Stimulated activated memory B cell treated with anti-CD40 and anti-IgM and Interleukin-4, amounts not matched to agents 10 μg/mL and 1 μg/mL and 100 μg/mL, for 72 hours (primary cell): ENCODE measurements at regions not wholly inside any gene's neighbourhood (a gene's known extent, or its start where the extent isn't known, plus 50 kb on each side); places are given as distances from the start of the nearest gene placed in this dataset.

Source experiments
- ATAC-seq: fragments of 150-1000 bp; cut with Tn5 transposase; 2 replicates; pipeline ENCODE4 v1.10.0; 2021
- H3K27ac Mint-ChIP-seq: one replicate; pipeline ENCODE4 v1.8.0; 2022; ENCODE audit warnings: mild to moderate bottlenecking, mixed read lengths
- H3K27me3 Mint-ChIP-seq: one replicate; pipeline ENCODE4 v1.8.0; 2022; ENCODE audit warnings: mixed read lengths
- H3K36me3 Mint-ChIP-seq: one replicate; pipeline ENCODE4 v1.8.0; 2022; ENCODE audit warnings: mixed read lengths
- H3K4me1 Mint-ChIP-seq: one replicate; pipeline ENCODE4 v1.8.0; 2022; ENCODE audit warnings: mixed read lengths
- H3K4me3 Mint-ChIP-seq: one replicate; pipeline ENCODE4 v1.8.0; 2022; ENCODE audit warnings: mild to moderate bottlenecking, moderate library complexity, mixed read lengths
- H3K9me3 Mint-ChIP-seq: one replicate; pipeline ENCODE4 v1.8.0; 2022; ENCODE audit warnings: mixed read lengths

GRCh38 chr10:63878428-63878827 is 357.2 kb downstream of the REEP3 start:
- no peaks in the 10 kb centered on the region for H3K36me3 Mint-ChIP-seq
- no peaks in the 10 kb centered on the region for H3K4me1 Mint-ChIP-seq
- H3K27me3 Mint-ChIP-seq, result peaks cover 28% of the 10 kb centered on the region
- no peak overlapping the region for H3K4me3 Mint-ChIP-seq
- no peak overlapping the region for H3K27ac Mint-ChIP-seq
- ATAC-seq, result no peak
- peaks cover 10% of the 10 kb centered on the region for H3K9me3 Mint-ChIP-seq

DNA sequence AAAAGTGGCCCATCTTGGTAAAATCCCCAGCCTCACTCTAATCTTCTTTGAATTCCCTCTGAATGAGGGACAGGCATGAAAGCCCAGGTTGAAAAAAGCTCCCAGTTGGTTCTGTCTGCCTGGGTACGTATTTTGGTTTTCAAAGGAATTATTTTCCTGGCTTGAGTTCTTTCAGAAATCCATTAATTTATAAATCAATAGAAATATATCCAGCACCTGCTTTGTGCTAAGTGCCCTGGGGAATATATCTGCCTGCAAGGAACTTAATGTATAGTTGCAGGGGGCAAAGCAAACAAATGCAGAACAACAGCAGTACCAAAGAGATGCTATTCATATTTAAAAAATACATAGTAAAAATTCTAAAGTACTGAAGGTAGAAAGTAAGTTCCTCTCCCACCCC is 362.7 kb downstream of the REEP3 start:
- no peak for ATAC-seq
- H3K27ac Mint-ChIP-seq, result no peak overlapping the region
- H3K4me1 Mint-ChIP-seq, result no peaks in the 10 kb centered on the region
- H3K9me3 Mint-ChIP-seq, result peaks cover 10% of the 10 kb centered on the region
- H3K27me3 Mint-ChIP-seq, result peaks cover 28% of the 10 kb centered on the region
- no peak overlapping the region for H3K4me3 Mint-ChIP-seq
- no peaks in the 10 kb centered on the region for H3K36me3 Mint-ChIP-seq

DNA sequence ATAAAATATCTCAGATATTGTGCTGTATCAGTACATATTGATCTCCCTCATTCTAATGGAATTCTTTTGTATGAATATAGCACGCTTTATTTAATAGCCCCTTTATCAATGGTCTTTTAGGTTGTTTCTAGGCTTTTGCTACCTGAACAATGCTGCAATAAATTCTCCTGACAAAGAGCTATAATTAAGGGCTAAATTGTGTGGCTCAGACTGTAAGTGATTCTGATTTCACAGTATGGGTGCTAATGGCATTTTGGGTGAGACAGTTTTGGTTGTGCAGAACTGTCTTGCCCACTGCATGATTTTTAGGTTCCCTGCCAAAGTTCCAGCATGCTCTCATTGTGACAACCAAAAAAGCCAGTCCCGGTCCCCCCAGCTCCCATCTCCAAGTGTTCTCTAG is 363.2 kb downstream of the REEP3 start:
- Mint-ChIP-seq H3K27me3 (peaks cover 27% of the 10 kb centered on the region), H3K4me3 (no peak overlapping the region), H3K36me3 (no peaks in the 10 kb centered on the region), H3K27ac (no peak overlapping the region), H3K9me3 (peaks cover 10% of the 10 kb centered on the region), H3K4me1 (no peaks in the 10 kb centered on the region)
- no peak for ATAC-seq

GRCh38 chr10:63885156-63885555 is 364.0 kb downstream of the REEP3 start:
- H3K27ac Mint-ChIP-seq, result no peak overlapping the region
- H3K27me3 Mint-ChIP-seq, result peaks cover 20% of the 10 kb centered on the region
- H3K36me3 Mint-ChIP-seq, result no peaks in the 10 kb centered on the region
- H3K9me3 Mint-ChIP-seq, result peaks cover 10% of the 10 kb centered on the region
- H3K4me3 Mint-ChIP-seq, result no peak overlapping the region
- no peak for ATAC-seq
- no peaks in the 10 kb centered on the region for H3K4me1 Mint-ChIP-seq

- H3K27ac Mint-ChIP-seq, result no peak overlapping the region
- ATAC-seq, result no peak
- H3K9me3 Mint-ChIP-seq, result no peaks in the 10 kb centered on the region
- peaks cover 7% of the 10 kb centered on the region for H3K27me3 Mint-ChIP-seq
- no peaks in the 10 kb centered on the region for H3K36me3 Mint-ChIP-seq
- H3K4me3 Mint-ChIP-seq, result no peak overlapping the region
- H3K4me1 Mint-ChIP-seq, result no peaks in the 10 kb centered on the region
These were observed 365.3 kb downstream of the REEP3 start for GRCh38 chr10:63886281-63887022.

DNA sequence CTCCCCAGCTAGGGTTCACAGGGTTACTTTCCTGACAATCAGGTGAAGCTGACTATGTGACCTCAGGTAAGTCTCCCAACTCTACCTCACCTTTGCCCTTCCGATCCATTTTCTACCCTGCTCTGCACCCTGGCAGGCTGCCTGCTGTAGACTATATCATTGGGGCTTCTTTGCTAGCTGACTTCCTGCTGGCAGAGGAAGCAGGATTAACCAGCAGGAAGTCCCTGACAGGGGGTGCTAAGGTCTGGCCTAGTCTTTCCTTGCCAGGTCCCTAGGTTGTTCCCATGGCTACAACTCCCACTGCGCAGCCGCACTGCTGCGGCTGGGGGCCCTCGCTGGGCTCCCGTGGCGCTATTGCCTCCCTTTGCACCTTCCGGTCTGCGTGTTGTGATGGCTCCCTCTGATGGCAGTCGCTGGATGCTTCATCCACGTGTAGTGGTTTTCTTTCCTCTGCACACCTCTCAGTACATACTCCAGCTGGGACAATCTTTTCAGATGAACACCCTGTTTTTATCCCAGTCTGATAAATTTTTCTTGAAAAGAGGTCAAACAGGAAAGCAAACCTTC is 365.9 kb downstream of the REEP3 start:
- Mint-ChIP-seq H3K4me3 (no peak overlapping the region), H3K27me3 (peaks cover under 1% of the 10 kb centered on the region), H3K4me1 (no peaks in the 10 kb centered on the region), H3K36me3 (no peaks in the 10 kb centered on the region), H3K27ac (no peak overlapping the region), H3K9me3 (no peaks in the 10 kb centered on the region)
- no peak for ATAC-seq

DNA sequence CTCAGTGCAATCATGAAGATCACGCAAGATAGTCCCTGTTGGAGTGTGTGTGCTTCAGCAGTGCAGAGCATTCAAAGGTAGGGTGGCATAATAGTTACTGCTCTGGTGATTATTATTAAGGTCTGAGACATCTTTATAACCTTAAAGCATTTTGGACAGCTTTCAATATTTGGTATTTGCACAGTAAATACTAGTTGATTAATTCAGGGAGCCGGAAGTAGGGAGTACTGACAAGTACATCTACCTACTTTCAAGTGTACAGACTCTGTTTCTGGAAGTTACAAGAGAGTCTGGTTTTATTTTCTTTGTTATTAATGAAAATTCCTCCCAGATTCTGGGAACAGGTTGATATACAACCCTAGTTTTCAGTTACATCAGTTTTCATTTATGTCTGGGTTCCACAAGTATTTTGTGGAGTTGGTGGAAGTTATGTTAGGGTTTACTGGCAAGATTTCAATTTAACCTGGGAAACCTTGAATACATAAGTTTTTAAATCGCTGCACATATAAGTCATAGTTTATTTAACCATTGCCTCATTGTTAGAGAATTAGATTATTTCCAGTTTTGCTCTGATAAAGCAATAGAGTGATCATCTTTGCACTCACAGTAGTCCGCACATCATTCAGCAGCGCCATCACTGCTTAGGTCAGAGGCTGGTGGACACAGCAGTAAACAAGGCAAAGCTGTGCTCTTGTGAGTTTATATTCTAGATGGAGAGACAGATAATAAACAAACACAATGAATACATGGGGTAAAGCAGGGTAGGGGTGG is 366.6 kb downstream of the REEP3 start:
- no peaks in the 10 kb centered on the region for H3K36me3 Mint-ChIP-seq
- H3K4me1 Mint-ChIP-seq, result no peaks in the 10 kb centered on the region
- no peak overlapping the region for H3K27ac Mint-ChIP-seq
- H3K9me3 Mint-ChIP-seq, result no peaks in the 10 kb centered on the region
- H3K27me3 Mint-ChIP-seq, result no peaks in the 10 kb centered on the region
- H3K4me3 Mint-ChIP-seq, result no peak overlapping the region
- ATAC-seq, result no peak

GRCh38 chr10:63889803-63890202 is 368.6 kb downstream of the REEP3 start:
- ATAC-seq, result no peak
- H3K9me3 Mint-ChIP-seq, result no peaks in the 10 kb centered on the region
- no peaks in the 10 kb centered on the region for H3K4me1 Mint-ChIP-seq
- H3K36me3 Mint-ChIP-seq, result no peaks in the 10 kb centered on the region
- H3K27ac Mint-ChIP-seq, result no peak overlapping the region
- H3K27me3 Mint-ChIP-seq, result no peaks in the 10 kb centered on the region
- no peak overlapping the region for H3K4me3 Mint-ChIP-seq

GRCh38 chr10:63896992-63897391 is 375.8 kb downstream of the REEP3 start:
- Mint-ChIP-seq H3K27ac (no peak overlapping the region), H3K9me3 (no peaks in the 10 kb centered on the region), H3K4me1 (no peaks in the 10 kb centered on the region), H3K27me3 (no peaks in the 10 kb centered on the region), H3K36me3 (no peaks in the 10 kb centered on the region), H3K4me3 (no peak overlapping the region)
- no peak for ATAC-seq

DNA sequence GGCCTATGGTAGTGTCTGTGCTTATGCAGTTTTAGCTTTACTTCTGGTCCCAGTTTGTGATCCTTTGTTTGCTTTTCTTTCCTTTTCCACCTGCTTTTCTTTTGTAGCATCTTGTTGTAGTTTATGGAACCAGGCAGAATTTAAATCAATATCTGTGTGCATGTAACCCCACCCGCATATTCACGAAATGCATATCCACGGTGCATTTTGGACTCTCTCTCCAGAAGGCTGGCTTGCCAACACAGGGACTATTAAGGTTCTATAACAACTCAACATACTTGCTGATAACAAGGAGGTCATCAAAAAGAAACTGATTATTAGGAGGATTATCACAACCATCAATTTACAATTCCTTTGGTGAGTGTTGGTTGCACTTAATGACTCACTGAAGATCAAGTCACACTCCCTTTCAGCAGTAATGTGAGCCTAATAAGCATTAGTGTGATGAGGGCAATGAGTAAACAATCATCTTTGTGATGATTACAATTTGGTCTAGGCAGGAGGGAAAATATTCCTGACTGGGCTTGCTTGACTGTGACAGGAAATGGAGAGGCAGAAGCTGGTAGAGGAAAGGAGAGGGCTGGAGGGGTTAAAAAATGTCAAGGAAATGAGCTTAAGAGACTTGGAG is 378.6 kb downstream of the REEP3 start:
- H3K4me3 Mint-ChIP-seq, result no peak overlapping the region
- no peak for ATAC-seq

DNA sequence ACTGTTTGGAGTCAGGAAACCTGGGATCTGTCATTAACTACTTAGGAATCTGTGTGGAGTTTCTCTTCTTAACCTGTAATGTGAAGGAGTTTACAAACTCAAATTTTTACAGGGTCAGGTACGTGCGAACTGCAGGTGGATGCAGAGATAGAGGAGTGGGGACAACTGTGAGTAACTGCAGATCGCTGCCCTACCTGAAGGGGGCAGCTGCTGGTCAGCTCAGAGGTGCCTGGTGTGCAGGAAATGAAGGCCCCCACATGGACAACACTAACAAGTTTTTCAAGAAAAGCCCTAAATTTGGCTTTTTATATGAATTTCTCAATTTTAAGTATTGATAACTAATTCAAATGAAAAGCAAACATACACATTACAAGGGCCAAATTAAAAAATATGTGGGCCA is 380.0 kb downstream of the REEP3 start:
- ATAC-seq, result no peak
- H3K36me3 Mint-ChIP-seq, result no peaks in the 10 kb centered on the region
- H3K4me3 Mint-ChIP-seq, result no peak overlapping the region
- H3K27ac Mint-ChIP-seq, result no peak overlapping the region
- no peaks in the 10 kb centered on the region for H3K9me3 Mint-ChIP-seq
- H3K4me1 Mint-ChIP-seq, result no peaks in the 10 kb centered on the region
- peaks cover 12% of the 10 kb centered on the region for H3K27me3 Mint-ChIP-seq

More for the DNA sequence above, 378.6 kb downstream of the REEP3 start:
- H3K27ac Mint-ChIP-seq, result no peak overlapping the region
- peaks cover 12% of the 10 kb centered on the region for H3K27me3 Mint-ChIP-seq
- H3K9me3 Mint-ChIP-seq, result no peaks in the 10 kb centered on the region
- no peaks in the 10 kb centered on the region for H3K36me3 Mint-ChIP-seq
- no peaks in the 10 kb centered on the region for H3K4me1 Mint-ChIP-seq

GRCh38 chr10:63901881-63902280 is 380.7 kb downstream of the REEP3 start:
- Mint-ChIP-seq H3K9me3 (no peaks in the 10 kb centered on the region), H3K4me1 (no peaks in the 10 kb centered on the region), H3K36me3 (no peaks in the 10 kb centered on the region), H3K27ac (no peak overlapping the region), H3K4me3 (no peak overlapping the region), H3K27me3 (peaks cover 12% of the 10 kb centered on the region)
- no peak for ATAC-seq

DNA sequence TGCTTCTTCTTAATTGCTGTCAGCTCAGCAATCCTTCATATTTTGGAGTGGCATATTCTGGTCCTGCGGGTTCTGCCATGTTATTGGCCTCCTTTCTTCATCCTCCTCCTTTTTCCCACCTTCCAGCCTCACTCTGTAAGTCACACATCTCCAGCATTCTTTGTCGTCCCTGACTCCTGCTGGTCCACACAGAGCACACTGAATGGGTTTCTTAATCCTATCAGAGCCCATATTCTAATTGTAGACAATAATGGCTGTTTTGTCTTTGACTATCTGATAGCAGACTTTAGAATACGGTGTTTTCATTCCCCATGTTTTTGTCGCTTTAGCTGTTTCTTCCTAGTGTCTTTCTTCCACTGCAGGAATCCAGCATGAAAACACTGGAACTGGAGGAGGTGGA is 389.6 kb downstream of the REEP3 start:
- no peak overlapping the region for H3K4me3 Mint-ChIP-seq
- H3K9me3 Mint-ChIP-seq, result no peaks in the 10 kb centered on the region
- ATAC-seq, result no peak
- H3K36me3 Mint-ChIP-seq, result no peaks in the 10 kb centered on the region
- H3K27me3 Mint-ChIP-seq, result peaks cover 9% of the 10 kb centered on the region
- H3K27ac Mint-ChIP-seq, result no peak overlapping the region
- H3K4me1 Mint-ChIP-seq, result no peaks in the 10 kb centered on the region

DNA sequence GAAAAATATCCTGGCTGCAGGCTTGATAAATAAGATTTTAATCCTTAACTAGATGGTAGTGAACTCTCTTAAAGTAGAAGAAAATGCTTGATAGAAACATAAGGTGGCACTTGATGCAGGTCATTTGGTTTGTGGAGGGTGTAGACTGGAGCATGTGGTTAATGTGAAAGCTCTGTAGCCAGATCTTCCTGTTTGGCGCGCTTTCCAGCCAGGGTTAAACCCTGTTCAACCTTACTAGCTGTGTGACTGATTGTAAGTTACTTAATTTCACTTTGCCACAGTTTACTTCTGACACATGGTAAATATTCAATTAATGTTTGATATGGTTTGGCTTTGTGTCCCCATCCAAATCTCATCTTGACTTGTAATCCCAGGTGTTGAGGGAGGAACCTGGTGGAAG is 394.0 kb downstream of the REEP3 start:
- no peak for ATAC-seq
- no peak overlapping the region for H3K4me3 Mint-ChIP-seq
- peaks cover 9% of the 10 kb centered on the region for H3K27me3 Mint-ChIP-seq
- H3K9me3 Mint-ChIP-seq, result no peaks in the 10 kb centered on the region
- no peaks in the 10 kb centered on the region for H3K4me1 Mint-ChIP-seq
- no peak overlapping the region for H3K27ac Mint-ChIP-seq
- H3K36me3 Mint-ChIP-seq, result no peaks in the 10 kb centered on the region

DNA sequence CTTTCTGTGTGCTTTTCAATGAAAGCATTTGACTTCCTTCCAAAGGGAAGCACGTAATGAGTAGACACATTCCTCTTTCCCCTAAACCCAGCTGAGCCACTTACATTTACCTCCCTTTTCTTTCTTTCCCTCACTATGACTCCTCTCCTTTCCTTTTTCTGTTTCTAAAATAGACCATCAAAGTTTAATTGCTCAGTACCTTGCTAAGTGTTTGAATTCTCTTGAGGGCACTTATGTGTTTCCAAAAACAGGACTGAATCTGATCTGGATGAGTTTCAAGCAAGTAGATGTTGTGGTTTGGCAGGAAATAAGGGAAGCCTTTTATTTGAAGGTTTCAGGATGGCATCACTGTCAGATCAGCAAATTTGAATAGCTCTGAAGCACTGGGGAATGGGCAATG is 396.2 kb downstream of the REEP3 start:
- Mint-ChIP-seq H3K4me3 (no peak overlapping the region), H3K4me1 (no peaks in the 10 kb centered on the region), H3K27me3 (peaks cover 9% of the 10 kb centered on the region), H3K9me3 (no peaks in the 10 kb centered on the region), H3K36me3 (no peaks in the 10 kb centered on the region), H3K27ac (no peak overlapping the region)
- ATAC-seq, result no peak
